Stimulated activated CD4-positive, alpha-beta T cell treated with anti-CD3 and anti-CD28 coated beads, Interleukin-1b, Interleukin-23, amount 100 ng/mL, for 1 hour (primary cell): ENCODE measurements at regions not wholly inside any gene's neighbourhood (a gene's known extent, or its start where the extent isn't known, plus 50 kb on each side); places are given as distances from the start of the nearest gene placed in this dataset.
"Not testable (repeated sequence)": the region's sequence is repeated elsewhere in the genome, so short reads cannot be mapped to it uniquely, and the experiment has no call there.

Experiments
- DNase-seq, 2 donors: peaks; one replicate each; pipeline ENCODE4 v3.0.0-alpha.2; 2020; ENCODE audit warnings: low read depth in 2 of 2

DNA sequence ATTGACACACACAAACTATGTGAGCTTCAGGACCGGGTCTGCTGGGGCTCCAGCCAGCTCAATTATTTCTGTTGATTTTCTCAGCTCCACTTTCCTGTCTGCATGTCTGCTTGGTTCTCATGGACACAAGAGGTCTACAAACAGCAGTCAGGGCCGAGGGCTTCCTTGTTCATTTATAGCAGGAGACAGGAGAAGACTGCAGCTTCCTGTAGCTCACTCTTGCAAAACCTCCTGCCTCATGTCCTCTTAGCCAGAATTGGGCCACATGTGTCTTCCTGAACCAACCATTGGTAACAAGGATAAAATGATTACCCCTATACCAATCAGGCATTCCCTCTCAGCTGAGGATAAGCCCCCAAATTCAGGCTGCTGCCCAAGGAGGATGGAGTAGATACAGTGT, 182.8 kb downstream of the TLE3 start:
- DNase-seq, result no peak

DNA sequence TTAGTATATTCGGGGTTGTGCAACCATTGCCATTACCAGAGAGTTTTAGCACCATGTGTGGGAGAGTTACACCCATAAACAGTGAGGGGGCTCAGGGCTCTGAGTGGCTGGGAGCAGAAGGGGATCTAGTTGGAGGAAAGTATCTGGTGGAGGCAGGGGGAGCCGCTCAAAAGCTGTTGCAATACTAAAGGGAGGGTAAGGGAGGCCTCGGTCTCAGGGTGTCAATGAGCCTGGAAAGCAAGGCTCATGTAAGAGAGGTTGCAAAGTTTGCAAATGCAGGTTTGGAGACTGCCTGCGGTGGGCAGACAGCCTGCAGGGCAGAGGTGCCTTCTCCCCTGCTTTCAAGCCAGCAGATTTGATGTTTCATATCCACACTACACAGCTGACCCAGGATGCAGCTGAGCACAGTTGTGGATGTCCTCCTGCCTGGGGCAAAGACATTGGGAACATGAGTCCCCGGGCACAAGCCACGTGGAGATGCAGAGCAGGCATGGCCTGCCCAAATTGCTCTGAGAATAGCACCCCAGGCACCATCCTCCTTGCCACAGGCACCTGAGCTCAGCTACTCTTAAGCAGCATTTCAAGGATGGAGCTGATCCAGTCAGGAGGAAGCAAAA, 181.4 kb downstream of the TLE3 start:
- DNase-seq, result no peak

DNA sequence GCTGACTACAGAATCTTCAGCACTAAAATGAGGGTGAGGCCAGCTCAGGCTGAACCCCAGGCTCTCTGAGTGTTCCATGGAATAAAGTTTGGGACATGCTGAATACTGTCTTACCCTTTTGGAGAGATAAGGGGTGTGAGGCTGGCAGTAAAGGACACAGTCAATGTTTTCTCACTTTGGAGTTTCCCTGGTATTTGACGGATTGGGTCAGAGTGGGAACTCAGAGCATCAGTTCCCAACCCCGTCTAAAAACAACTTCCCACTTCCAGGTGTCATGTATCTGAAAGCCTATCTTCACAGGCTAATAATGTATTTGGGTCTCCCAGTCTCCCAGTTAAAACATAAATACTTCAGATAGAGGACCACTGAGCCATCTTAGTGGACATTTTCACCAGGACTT, 180.7 kb downstream of the TLE3 start:
- DNase-seq, result no peak

DNA sequence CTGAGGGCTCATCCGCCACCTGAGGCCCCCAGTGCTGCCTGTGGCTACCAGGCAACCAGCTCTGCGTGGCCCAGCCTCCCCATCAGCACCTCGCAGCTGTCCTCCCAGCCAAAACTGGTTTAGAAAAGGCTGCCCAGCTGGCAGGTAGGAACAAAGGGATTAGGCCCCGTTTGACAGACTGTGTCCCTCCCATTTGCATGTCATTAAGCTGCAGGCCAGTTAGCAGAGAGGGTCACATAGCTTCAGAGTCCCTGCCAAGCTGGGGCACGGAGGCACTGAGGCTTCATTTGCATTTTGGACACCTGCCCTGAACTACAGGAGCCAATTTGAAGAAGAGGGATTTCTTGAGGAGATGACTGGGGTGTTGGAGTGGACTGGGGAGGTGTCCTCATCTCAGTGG, 177.9 kb downstream of the TLE3 start:
- no peak for DNase-seq

DNA sequence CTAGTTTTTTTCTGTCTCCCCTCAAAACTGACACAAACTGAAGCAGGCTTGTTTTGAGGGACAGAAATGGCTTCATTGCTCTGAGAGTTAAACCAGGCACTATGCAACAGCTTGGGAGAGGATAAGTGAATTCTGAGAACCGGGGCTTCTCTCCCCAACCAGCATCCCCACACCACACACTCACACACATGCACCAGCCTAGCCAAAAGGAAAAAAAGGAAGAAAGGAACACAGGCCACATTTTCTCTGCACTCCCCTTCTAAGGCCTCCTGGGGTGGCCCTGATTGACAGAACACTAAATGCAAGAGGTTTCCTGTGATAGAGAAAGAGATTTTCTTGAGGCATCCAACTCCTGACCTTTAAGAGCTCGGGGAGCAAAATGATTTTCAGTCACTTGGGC, 177.5 kb downstream of the TLE3 start:
- DNase-seq, result no peak

DNA sequence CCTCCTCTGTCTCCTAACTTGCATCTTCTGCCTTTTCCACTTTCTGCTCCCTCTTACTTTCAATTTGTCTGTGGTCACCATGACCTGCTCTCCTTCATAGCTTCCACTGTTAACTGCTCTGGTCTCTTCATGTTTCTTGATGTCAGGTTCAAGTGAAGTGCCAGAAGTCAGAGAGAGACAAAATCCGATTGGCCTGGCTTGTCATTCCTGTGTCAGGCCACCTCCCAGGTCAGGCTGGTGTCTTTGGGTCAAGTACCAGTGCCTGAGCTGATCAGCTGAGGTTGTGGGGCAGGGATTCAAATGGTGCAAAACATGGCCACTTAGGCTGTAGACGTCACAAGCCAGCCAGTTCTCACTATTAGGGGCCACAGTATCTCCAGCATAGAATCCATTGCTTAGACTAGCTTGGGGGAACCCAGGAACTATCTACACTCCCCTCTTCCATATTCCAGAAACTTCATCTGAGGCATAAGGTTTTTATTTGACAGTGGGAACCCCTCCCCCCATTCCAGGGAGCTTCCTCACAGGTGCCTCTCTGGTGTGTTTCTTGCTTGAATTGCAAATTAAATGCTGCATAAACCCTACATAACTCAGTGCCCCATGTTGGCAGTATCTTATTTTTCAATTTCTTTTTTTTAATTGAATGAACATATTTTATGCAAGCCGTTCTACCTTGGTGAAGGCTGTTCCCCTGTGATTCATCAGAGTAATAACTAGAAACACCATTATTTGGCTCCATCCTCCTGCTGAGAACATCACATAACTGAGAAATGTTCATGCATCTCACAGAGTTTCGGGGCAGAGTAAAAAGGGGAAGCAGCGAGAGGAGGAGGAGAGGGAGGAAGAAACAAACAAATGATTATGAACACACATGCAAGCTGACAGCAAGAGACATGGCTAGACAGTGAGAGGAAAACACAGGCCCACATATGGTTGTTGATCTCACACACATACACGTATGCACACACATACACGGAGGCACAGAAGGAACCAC, 175.8 kb downstream of the TLE3 start:
- no peak for DNase-seq

DNA sequence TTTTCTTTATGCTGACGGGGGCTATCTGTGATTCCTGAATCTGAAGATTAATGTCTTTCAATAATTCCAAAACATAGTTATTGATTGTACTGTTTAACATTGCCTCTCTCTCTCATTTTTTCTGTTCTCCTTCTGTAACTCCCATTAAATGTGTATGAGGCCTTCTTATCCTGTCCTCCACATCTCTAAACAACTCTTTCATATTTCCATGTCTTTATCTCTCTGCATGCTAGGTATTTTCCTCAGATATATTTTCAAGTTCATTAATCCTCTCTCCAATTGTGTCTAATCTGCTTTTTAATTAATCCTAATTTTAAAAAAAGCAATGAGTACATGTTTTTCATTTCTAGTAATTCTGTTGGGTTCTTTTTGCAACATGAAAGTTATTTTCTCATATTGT, 173.2 kb downstream of the TLE3 start:
- no peak for DNase-seq

DNA sequence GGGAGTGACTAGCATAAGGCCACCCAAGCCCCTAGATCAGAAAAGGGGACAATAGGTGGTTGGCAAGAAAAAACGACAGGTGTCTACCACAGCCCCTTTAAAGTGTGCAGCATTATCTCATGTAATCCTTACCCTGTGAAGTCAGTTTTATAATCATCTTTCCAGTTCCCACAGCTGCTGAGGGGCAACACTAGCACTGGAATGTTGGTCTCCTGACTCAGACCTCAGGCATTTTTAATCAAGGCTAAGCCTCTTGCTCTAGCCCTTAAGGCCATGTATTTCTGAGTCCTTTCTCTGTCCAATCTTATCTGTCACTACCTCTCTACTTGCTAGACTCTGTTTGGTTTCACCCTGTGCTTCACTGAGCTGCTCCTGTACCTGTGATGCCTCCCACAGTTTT, 171.7 kb downstream of the TLE3 start:
- DNase-seq, result no peak

DNA sequence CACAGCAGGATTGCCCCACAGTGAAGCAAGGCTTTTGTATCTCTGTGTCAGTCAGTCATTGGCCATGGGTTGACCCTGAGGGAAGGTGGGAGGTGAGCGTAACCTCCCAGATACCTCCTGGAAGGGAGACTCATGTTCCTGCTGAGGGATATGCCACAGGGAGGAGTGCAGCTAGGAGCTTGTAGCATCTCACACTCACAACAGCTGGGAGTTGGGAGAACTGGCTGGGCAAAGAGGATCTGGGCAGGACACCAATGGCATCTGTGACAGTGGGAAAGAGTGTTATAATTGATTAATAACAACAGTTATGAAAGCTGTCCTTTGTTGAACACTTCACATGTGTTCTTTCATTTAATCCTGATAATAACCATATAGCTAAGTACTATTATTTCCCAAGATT, 171.0 kb downstream of the TLE3 start:
- DNase-seq, result no peak

DNA sequence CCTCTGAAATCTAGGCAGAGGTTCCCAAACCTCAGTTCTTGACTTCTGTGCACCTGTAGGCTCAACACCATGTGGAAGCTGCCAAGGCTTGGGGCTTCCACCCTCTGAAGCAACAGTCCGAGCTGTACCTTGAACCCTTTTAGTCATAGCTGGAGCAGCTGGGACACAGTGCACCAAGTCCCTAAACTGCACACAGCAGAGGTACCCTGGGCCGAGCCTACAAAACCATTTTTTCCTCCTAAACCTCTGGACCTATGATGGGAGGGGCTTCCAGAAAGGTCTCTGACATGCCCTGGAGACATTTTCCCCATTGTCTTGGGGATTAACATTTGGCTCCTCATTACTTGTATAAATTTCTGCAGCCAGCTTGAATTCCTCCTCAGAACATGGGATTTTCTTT, 168.8 kb downstream of the TLE3 start:
- not testable (repeated sequence) for DNase-seq

DNA sequence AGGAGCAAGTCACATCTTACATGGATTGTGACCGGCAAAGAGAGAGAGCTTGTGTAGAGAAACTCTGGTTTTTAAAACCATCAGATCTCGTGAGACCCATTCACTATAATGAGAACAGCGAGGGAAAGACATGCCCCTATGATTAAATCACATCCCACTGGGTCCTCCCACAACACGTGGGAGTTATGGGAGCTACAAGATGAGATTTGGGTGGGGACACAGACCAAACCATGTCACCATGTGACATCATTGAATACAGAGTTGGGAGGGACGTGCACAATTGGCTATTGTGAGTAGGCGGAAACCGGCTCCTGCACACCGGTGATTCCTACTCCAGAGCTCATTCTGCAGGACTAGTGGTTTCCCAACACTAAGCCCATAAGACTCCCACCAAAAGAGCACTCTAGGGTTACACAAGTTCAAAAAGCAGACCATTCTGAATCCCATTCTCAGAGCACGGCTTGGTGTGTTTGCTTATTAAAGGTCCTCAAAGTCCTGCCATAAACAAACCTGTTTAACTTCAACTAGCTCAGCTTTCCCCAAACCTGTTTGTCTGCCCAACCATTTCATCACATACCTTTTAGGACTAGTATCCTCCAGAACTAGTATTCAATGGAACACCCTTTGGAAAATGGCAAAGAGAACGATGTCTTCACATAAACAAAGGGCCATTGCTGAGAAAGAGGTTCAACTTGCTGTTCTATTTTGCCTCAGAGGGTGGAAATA, 167.6 kb downstream of the TLE3 start:
- DNase-seq, result no peak

DNA sequence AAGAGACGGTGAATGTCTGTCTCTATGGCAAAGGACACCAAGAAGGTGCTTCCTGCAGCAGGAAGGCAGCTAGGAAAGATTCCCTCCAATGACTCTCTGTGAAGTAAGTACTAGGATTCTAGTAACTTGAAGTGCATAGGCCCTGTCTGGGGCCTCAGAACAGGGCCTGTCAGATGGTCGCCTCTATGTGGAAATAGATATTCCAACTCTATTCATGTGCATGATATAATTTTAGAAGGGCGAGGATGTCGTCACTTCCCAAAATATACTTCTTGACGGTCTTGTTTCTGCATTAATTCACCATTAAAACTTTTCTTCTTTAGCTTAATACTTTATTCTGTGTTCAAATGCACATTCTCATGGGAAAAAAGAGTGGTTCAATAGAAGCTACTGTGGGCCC, 167.0 kb downstream of the TLE3 start:
- no peak for DNase-seq

DNA sequence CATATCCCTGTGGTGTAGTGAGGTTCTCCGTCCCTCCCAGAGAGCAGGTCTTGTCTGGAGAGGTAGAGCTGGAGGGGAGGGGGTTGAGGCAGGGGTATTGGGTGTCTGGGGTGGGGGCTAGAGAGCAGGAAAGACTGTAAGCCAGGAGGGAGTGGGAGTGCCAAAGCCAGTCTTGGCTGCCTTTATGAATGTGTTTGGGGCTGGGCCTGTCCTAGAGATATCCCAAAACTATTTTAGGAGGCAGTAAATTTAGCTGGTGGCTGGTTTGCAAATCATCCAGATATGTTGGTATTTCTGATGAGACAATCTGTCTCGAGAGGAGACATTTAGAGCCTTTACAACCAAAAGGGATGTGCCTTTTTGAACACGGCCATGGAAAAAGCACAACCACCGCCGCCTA, 166.6 kb downstream of the TLE3 start:
- DNase-seq, result no peak

DNA sequence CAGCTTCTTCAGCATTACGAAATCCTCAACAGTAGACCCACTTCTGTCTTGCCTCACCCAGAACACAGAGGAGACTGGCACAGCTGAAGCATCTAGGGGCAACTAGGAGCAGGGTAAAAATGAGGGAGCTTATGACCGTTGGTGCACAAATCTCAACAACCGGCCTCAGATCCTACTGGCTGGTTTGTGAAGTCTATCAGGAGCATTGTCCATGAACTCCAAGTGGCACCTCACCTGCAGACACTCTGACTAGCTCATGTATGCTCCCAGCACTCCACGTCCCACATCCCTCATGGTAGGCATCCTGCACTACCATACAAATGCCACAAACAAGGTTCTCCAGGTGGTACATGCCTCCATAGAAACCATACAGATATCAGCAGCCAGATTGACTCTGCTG, 163.1 kb downstream of the TLE3 start:
- DNase-seq, result no peak

DNA sequence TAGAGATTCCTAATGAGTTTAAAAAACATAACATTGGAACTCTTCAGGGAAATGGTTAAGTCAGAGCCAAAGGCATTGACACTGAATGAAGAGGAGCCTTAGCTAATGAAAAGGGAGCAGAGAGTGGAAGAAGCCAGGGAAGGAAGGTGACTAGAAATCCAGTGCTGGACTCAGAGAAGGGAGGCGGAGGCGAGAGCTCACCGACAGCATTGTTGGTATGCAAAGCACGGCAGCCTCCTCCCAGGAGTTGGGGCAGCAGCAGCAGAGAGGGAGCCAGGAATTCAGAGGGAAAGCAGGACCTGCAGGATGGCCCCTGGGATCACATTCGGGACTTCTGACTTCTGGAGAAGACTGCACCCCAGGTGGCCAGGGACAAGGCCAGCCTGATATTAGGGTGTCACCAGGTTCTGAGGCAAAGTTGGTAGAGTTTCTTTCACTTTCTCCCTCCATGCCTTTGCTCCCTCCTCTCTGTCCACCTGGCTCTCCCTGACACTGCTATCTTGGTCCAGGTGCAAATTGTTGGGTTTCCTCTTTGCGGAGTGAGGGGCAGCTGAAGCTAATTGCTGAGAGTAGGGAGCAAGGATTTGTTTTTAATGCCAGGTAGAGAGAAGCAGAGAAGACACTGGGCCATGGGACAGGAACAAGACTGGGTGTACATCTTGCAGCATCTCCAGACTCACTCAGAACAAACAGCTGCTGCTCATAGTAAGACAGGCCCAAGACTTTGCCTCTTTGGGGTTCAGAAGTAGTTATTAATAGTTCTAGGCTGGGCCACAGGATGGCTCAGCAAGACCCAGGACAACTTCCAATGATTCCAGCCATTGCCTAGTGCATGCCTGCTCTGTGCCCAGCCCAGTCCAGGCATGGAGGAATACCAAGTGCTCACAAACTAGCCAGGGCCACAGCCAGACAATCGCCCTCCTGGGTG, 157.9 kb downstream of the TLE3 start:
- no peak for DNase-seq

DNA sequence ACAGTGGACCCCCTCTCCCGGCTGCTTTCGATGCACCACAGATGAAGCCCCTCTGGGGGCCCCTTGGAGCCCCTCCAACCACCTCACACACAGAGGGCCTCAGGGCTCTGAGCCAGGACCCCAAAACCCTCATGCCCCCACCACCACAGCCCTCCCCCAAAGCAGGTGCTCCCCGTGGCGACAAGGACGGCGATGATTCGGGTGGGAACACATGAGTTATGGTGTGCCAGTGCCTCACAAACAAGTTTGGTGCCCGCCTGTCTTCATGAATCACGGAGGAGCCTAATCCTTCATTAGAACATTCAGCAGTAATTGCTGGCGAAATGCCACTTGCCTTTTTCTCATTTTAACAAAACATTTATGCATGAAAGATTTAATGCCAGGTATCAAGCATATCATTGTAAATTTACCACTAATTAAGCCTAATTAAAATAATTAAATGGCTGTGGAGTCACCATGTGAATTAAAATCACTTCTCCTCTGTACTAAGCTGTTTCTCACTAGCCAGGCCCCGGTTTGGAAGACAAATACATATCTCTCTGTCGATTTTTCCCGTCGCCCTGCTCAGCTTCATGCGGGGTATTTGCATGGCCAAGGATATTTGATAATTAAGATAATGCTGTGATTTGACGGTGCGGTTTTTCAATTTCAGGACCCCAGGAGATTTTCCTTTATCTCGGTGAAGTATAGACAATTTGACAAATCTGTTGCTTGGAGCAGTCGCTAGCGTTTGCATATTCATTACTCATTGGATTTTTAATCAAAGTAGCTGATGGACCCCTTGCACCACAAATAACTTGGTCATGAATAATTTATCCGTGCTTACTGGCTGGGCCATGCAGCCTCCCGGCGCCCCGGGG, 157.0 kb downstream of the TLE3 start:
- DNase-seq, result no peak

DNA sequence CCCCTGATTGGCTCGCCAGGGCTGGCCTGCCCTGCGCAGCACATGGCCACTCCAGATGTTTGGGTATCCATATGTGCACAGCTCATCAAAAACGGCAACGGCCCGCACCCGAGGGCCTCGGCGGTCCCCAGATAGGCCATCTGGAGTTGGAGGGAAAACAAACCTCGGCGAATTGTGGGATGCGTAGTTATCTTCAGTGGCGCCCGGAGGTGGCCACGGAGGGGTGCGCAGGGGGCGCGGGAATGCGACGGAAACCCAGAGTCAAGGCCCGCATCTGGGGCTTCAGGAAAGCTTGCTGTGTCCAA, 156.5 kb downstream of the TLE3 start:
- DNase-seq, result no peak

DNA sequence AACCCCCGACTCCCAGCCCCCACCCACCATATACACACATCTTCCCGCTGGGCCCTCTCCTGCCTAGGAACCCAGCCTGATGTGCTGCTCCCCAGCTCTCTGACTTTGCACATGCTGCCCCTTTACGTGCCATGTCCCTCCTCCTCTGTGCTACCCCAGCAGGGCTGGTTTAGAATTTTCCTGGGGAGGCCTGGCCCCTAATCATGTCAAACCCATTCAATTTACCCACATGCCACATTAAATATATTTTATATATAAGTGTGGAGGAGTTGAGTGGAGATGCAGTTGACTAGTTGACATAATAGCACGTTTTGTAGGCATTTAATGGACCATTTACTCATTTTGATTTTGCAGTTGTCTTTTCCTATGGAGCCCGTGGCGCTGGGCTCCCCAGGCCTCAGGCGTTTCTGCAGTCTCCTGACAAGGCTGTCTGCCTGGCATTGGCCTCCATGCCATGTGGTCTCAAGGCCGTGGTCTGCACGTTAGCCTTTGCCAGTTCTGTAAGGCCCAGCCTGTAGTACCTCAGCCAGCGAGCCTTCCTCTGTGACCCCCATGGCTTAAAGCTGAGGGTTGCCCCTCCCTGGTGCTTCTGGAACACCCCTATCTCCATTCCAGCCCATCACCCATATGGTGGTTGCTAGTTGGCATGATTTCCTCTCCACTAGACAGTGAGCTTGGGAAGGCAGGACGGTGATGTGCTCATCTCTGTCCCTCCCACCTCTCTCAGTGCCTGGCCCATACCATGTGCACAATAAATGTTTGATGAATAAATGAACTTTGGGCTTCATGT, 155.8 kb downstream of the TLE3 start:
- no peak for DNase-seq

DNA sequence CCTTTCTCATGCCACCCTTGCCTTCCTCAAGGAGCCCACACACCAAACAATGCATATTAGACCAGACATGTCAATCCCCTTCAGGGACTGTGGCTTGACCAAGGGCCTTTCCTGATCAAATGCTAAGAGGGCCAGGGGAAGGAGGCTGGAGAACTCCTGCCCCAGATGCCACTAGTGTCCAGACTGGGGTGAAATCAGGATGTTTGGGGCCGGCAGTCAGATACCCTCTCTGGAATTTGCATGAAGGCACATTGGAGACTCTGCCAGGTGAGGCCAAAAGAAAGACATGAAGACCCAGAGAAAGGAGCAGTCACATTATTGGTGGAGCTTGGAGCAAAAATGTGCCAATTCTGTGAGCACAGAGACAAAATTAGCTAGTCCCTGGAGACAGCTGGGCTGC, 154.1 kb downstream of the TLE3 start:
- no peak for DNase-seq

DNA sequence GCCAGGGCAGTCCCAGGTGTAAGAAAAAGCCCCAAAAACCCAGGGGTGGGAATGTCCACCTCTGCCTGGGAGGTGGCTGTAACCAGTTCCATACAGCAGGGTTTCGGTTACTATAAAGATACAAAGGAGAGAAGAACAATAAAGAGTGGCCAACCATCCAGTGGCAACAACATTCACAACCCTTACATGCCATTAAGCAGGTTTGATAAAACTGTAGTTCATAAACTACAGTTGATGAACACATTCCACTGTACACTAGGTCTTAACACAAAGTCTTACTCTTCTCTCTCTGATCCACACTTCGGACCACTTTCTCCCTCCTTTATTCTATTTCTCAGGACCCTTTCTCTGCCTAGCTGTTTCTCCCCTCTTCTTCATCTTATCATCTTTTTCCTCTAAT, 152.0 kb downstream of the TLE3 start:
- DNase-seq, result no peak
